SK-N-SH (cell line): ENCODE measurements at regions not wholly inside any gene's neighbourhood (a gene's known extent, or its start where the extent isn't known, plus 50 kb on each side); places are given as distances from the start of the nearest gene placed in this dataset.

Source experiments
- CTCF ChIA-PET: fragments of 300-600, 350-600 bp; formaldehyde crosslinking; extraction: SDS; loops from one replicate; lab custom pipeline; 2021; lab: Yijun Ruan, JAX
- POLR2A ChIA-PET: fragments of 350-600 bp; sonication (Branson Sonifier 250); formaldehyde crosslinking; extraction: SDS; loops from one replicate; lab custom pipeline; 2020; ENCODE audit warnings: antibody characterized with exemption, inconsistent platforms; lab: Yijun Ruan, JAX
- DNase-seq: peaks from one replicate; pipeline ENCODE4 v3.0.0; 2012
- H2AFZ ChIP-seq: fragments of 200-600 bp; sonication (generic); 2 replicates; pipeline ENCODE4 v1.8.1; 2016; ENCODE audit warnings: antibody characterized with exemption, mild to moderate bottlenecking, low read depth
- H3F3A ChIP-seq: fragments of 200-600 bp; sonication (generic); replicated peaks from 2 replicates; pipeline ENCODE3; 2016; ENCODE audit warnings: antibody characterized with exemption, mild to moderate bottlenecking; ENCODE audit not compliant: insufficient read depth
- H3K27ac ChIP-seq, 2 experiments: fragments of 200-500 bp in 1 of 2; fragments of 200-600 bp in 1 of 2; sonication (Bioruptor generic) in 1 of 2; sonication (generic), shearing (Covaris generic) in 1 of 2; 2 replicates each; pipeline versions ENCODE4 v1.5.1 to v1.6.1; 2014 to 2016; ENCODE audit warnings: low read depth in 2 of 2, inconsistent platforms in 1 of 2, low read length in 1 of 2, mild to moderate bottlenecking in 1 of 2, mixed read lengths in 1 of 2
- H3K27me3 ChIP-seq: fragments of 200-600 bp; sonication (generic), shearing (Covaris generic); 2 replicates; pipeline ENCODE4 v1.6.1; 2016; ENCODE audit warnings: mixed run types; ENCODE audit not compliant: insufficient read depth
- H3K36me3 ChIP-seq, 2 experiments: fragments of 200-500 bp in 1 of 2; fragments of 200-600 bp in 1 of 2; sonication (Bioruptor generic) in 1 of 2; sonication (generic) in 1 of 2; replicated peaks in 1 of 2; 2 replicates each; pipeline versions ENCODE3 to v1.5.1; 2014 to 2016; ENCODE audit warnings: low read length in 1 of 2, mild to moderate bottlenecking in 1 of 2; ENCODE audit not compliant: insufficient read depth in 2 of 2, control insufficient read depth in 1 of 2
- H3K4me1 ChIP-seq, 2 experiments: fragments of 200-500 bp in 1 of 2; fragments of 200-600 bp in 1 of 2; sonication (Bioruptor generic) in 1 of 2; sonication (generic), shearing (Covaris generic) in 1 of 2; 2 replicates each; pipeline versions ENCODE4 v1.5.1 to v1.6.1; 2014 to 2016; ENCODE audit warnings: low read depth in 1 of 2, low read length in 1 of 2, mixed run types in 1 of 2; ENCODE audit not compliant: insufficient read depth in 2 of 2, control insufficient read depth in 1 of 2
- H3K4me2 ChIP-seq: fragments of 200-600 bp; sonication (generic), shearing (Covaris generic); 2 replicates; pipeline ENCODE4 v1.6.1; 2017; ENCODE audit warnings: mixed run types
- H3K4me3 ChIP-seq, 2 experiments: fragments of 200-500 bp in 1 of 2; fragments of 200-600 bp in 1 of 2; sonication (Bioruptor generic) in 1 of 2; sonication (generic), shearing (Covaris generic) in 1 of 2; 2 replicates each; pipeline versions ENCODE4 v1.5.1 to v1.8.1; 2014 to 2016; ENCODE audit warnings: low read depth in 2 of 2, inconsistent platforms in 1 of 2, low read length in 1 of 2, mild to moderate bottlenecking in 1 of 2, mixed read lengths in 1 of 2, moderate library complexity in 1 of 2
- H3K79me2 ChIP-seq: fragments of 200-600 bp; sonication (generic); 2 replicates; pipeline ENCODE4 v1.8.1; 2017; ENCODE audit warnings: mild to moderate bottlenecking; ENCODE audit not compliant: insufficient read depth
- H3K9ac ChIP-seq: fragments of 200-600 bp; sonication (generic); 2 replicates; pipeline ENCODE4 v1.6.1; 2017; ENCODE audit warnings: mixed run types
- H3K9me2 ChIP-seq: fragments of 200-600 bp; sonication (generic); 2 replicates; pipeline ENCODE4 v1.6.1; 2017; ENCODE audit warnings: mixed run types
- H3K9me3 ChIP-seq: fragments of 200-600 bp; sonication (generic); 2 replicates; pipeline ENCODE4 v1.6.1; 2017; ENCODE audit warnings: mixed run types, mild to moderate bottlenecking, moderate library complexity
- H4K20me1 ChIP-seq: fragments of 200-600 bp; sonication (generic); 2 replicates; pipeline ENCODE4 v1.6.1; 2017; ENCODE audit warnings: mild to moderate bottlenecking, mixed run types; ENCODE audit not compliant: insufficient read depth
- MXI1 ChIP-seq: IDR thresholded peaks from 2 replicates; pipeline ENCODE4 v1.6.1; 2012; ENCODE audit warnings: mild to moderate bottlenecking, low read depth, low read length, improper control_type of control experiment
- REST ChIP-seq: IDR thresholded peaks from 2 replicates; pipeline ENCODE4 v1.6.1; 2012; ENCODE audit warnings: mild to moderate bottlenecking, low read depth, low read length, moderate library complexity
- WGBS: methylation state at CpG from one replicate; pipeline ENCODE4 v1.1.6; 2017; ENCODE audit warnings: low lambda C conversion rate; 5-methylcytosine and 5-hydroxymethylcytosine counted together
- TF ChIP-seq, protein P1 (sequence below): IDR thresholded peaks from 2 replicates; pipeline ENCODE4; 2012

GRCh38 chr5:93247105-93247504, 333.9 kb downstream of the NR2F1-AS1 start (continued):
- no peak for TF ChIP-seq MXI1

- no peaks in the 10 kb centered on the region for H3K9me3 ChIP-seq
- POLR2A ChIA-PET = no interaction called here
Measured at GRCh38 chr5:93246090-93246855, 334.7 kb downstream of the NR2F1-AS1 start.

More at GRCh38 chr5:93246090-93246855, 334.7 kb downstream of the NR2F1-AS1 start:
- Histone ChIP-seq H3F3A (no peaks in the 10 kb centered on the region), H3K9me2 (no peaks in the 10 kb centered on the region), H3K4me1 (peaks cover 4 to 7% of the 10 kb centered on the region in 2 experiments; a peak in 2 of 4 replicates), H3K9ac (no peak overlapping the region), H3K27me3 (no peaks in the 10 kb centered on the region), H3K4me2 (no peak overlapping the region), H3K4me3 (no peak overlapping the region), H3K27ac (no peak overlapping the region), H4K20me1 (no peaks in the 10 kb centered on the region), H3K36me3 (no peaks in the 10 kb centered on the region), H2AFZ (no peak overlapping the region), H3K79me2 (no peaks in the 10 kb centered on the region)
- 80% methylated on average over 6 of the region's 6 CpGs for WGBS
- CTCF ChIA-PET = no interaction called here
- DNase-seq = no peak
- TF ChIP-seq, protein P1, sequence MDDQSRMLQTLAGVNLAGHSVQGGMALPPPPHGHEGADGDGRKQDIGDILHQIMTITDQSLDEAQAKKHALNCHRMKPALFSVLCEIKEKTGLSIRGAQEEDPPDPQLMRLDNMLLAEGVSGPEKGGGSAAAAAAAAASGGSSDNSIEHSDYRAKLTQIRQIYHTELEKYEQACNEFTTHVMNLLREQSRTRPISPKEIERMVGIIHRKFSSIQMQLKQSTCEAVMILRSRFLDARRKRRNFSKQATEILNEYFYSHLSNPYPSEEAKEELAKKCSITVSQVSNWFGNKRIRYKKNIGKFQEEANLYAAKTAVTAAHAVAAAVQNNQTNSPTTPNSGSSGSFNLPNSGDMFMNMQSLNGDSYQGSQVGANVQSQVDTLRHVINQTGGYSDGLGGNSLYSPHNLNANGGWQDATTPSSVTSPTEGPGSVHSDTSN = no peak
- TF ChIP-seq REST = peak; percentile 66; the same call in 1 of the 2 replicates
